GM21381 (cell line): ENCODE measurements at regions not wholly inside any gene's neighbourhood (a gene's known extent, or its start where the extent isn't known, plus 50 kb on each side); places are given as distances from the start of the nearest gene placed in this dataset.
"Not testable (repeated sequence)": the region's sequence is repeated elsewhere in the genome, so short reads cannot be mapped to it uniquely, and the experiment has no call there.

Source experiments
- ATAC-seq: cut with Tn5 transposase; IDR thresholded peaks from one replicate; pipeline ENCODE4 v1.9.1; 2021; ENCODE audit warnings: mild to moderate bottlenecking, moderate library complexity; ENCODE audit not compliant: unreplicated experiment

DNA sequence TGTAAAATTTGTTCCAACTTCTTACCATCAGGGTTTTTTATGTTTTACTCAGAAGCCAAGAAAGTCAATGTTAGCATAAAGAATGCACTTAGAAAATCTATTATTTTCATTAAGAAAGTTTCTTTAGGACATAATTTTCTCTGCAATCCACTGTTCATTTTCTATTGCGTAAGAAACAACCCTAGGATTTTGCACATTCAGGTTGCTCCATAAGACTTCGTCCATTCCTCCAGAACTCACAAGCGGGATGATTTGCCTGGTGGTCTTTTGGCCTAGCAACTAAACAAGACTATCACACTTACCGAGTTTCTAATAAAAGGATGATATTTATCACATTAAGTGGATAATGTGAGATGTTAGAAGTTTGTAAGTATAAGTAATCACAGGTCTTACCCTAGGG, 376.3 kb upstream of the INTU start:
- no peak for ATAC-seq

DNA sequence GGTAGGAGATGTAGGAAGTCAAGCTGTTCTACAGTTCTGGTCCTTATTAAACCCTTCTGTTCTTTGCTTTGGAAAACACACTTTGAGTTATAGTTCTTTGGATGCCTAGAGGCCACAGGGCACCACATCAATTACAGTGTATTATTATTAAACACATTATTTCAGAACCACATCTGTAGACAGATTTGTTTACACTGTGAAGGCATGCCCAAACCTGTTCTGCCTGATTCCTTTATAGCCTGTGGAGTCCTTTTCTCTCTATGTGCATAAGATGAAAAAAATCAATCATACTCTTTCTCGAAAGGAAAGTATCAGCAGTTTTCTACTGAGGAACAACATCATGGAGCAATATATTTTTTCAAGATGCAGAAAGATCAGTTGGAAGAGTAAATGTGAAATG, 371.3 kb upstream of the INTU start:
- ATAC-seq: no peak

GRCh38 chr4:127268367-127268766, 364.4 kb upstream of the INTU start:
- ATAC-seq: no peak

- ATAC-seq: not testable (repeated sequence)
These were observed 355.7 kb upstream of the INTU start for GRCh38 chr4:127277023-127277422.

GRCh38 chr4:127284236-127284635, 348.5 kb upstream of the INTU start:
- ATAC-seq: no peak

DNA sequence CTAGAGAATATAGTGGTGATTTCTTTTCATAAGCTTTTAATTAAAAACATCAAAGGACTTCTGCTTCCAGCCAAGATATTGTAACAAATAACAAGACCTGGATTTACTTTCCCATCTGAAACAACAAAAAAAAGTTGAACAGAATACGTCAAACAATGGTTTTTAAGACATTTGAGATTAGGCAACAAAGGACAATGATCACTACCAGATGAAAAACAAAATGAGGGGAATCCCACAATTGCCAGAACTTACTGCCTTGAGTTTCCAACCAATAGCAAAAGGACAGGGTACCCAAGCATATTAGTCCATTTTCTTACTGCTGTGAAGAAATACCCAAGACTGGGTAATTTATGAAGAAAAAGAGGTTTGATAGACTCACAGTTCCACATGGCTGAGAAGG, 341.4 kb upstream of the INTU start:
- no peak for ATAC-seq

GRCh38 chr4:127293496-127293895, 339.3 kb upstream of the INTU start:
- no peak for ATAC-seq

DNA sequence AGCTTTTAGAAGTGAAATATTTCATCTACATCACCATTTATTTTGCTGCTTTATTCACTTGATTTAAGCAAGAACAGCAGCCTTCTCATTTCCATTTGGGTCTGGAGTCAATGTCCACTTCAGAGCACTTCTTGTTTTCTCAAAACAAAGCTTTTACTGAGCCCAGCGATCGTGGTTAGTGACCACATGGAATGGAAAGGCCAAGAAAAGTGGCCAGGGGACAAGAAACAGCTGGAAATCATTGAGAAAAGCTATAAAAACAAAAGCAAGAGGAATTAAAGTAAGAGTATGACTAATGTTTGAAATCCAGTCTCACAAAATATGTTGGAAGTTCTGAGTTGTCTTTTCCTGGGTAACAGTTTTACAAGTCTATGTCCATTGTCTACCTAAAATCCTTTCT, 328.4 kb upstream of the INTU start:
- ATAC-seq: no peak

- ATAC-seq: no peak
These were observed 324.8 kb upstream of the INTU start for GRCh38 chr4:127307996-127308395.

GRCh38 chr4:127309369-127310102, 323.2 kb upstream of the INTU start:
- ATAC-seq: no peak

DNA sequence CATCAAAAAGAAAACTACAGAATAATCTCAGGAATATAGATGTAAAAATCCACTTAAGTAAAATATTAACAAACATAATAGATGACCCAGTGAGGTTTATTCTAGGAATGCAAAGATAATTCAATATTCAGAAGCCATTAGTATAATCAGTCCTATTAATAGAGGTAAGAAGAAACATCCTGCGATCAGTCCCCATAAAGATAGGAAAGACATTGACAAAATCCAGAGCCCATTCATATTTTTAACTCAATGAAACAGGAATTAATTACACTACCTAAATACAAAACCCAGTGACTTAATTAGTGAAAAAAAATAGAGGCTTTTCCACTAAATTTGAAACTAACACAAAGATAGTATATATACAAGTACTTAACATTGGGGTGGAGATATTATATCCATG, 321.4 kb upstream of the INTU start:
- ATAC-seq: no peak

GRCh38 chr4:127311924-127312323, 320.8 kb upstream of the INTU start:
- no peak for ATAC-seq

GRCh38 chr4:127313767-127314166, 319.0 kb upstream of the INTU start:
- ATAC-seq: no peak

GRCh38 chr4:127327491-127327890, 305.3 kb upstream of the INTU start:
- no peak for ATAC-seq

DNA sequence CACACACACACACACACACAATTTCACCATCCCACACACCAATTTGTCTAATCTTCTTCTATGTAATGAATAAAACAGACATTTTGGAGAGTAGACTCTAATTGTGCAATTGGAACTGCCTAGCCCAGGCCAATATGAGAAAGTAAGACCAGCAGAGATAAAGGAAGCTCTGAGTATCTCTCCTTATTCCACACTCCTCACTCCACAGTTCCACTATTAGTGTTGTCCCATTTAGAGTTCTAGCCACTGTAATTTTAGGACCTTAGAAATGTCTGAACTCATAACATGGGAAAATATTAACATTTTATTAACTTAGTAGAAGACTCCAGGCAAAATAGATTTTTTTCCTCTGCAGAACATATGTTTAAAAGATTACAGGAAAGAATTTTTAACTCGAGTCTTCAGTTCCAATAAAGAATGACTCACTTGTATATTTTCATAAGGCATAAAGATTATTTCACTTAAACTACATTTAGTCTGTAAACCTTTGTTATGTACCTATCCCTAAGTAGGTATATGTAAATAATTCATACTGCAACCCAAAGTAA, 297.6 kb upstream of the INTU start:
- ATAC-seq: no peak

GRCh38 chr4:127335732-127336131, 297.0 kb upstream of the INTU start:
- no peak for ATAC-seq

- not testable (repeated sequence) for ATAC-seq
These were observed 289.6 kb upstream of the INTU start for GRCh38 chr4:127343123-127343522.

- no peak for ATAC-seq
These were observed 288.7 kb upstream of the INTU start for GRCh38 chr4:127344071-127344470.

DNA sequence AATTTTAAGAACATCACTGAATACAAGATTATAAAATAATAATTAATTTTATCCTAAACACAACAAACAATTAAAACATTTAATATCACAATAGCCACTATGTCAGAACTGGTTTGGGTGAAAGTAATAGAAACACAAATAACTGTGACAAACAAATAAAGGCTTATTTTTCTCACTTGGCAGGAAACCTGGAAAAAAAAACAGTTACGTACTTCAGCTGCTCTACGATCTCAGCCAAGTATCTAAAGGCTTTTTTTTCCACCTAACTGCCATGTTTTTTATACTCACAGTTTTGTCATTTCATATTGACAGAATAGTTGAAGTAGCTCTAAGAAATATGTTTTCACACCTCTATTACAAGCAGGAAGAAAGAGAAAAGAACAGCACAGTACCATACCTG, 284.8 kb upstream of the INTU start:
- no peak for ATAC-seq

GRCh38 chr4:127352220-127353113, 280.3 kb upstream of the INTU start:
- ATAC-seq: no peak

DNA sequence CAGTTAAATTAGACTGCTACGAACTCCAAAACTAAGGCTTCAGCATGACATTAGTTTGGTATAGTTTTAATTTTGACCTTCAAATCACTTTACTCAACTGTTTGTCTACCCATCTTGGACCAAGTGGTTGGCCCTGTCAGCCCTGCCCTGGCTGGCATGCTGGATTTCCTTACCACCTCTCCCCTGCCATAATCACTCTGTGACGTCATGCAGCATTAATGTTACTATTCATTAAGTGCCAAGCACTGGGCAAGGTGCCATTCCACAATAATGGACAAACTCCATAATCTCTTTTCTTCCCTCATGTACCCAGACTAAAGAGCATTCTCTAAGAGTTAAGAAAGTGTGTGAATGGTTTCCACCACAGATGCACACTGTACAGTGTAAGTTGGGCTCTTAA, 277.0 kb upstream of the INTU start:
- ATAC-seq: no peak

DNA sequence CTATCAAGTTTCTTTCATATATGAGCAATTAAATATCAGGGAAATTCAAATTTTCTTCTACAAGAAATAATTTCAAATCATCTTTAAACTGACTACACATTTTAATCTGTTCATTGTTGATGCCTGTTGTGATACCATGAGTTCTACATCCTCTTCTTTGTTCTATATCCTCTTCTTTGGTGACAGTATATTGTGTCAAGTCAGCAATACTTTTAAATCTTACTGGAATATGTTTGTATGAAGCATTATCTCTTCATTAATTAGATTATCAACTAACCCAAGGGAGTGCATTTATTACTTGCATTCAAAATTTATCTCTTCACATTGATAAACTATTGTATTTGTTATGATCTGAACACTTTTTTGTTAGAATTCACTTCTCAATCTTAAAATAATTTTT, 275.0 kb upstream of the INTU start:
- ATAC-seq: no peak
